H9 (cell line): ENCODE measurements at regions not wholly inside any gene's neighbourhood (a gene's known extent, or its start where the extent isn't known, plus 50 kb on each side); places are given as distances from the start of the nearest gene placed in this dataset.

Experiments
- DNase-seq: peaks from one replicate; pipeline ENCODE4 v3.0.0-alpha.2; 2017
- H2AFZ ChIP-seq: one replicate; pipeline ENCODE4 v1.6.1; 2013; ENCODE audit warnings: mild to moderate bottlenecking, low read length, control low read depth, moderate library complexity
- H2AK5ac ChIP-seq: 2 replicates; pipeline ENCODE4 v1.6.1; 2013; ENCODE audit warnings: low read length, control low read depth, mixed read lengths; ENCODE audit not compliant: insufficient read length
- H2BK120ac ChIP-seq: one replicate; pipeline ENCODE4 v1.6.1; 2013; ENCODE audit warnings: low read depth, mild to moderate bottlenecking, low read length, control low read depth, inconsistent platforms; ENCODE audit not compliant: poor library complexity, severe bottlenecking
- H2BK12ac ChIP-seq: 2 replicates; pipeline ENCODE4 v1.6.1; 2013; ENCODE audit warnings: low read length, control low read depth, mixed read lengths, low read depth; ENCODE audit not compliant: insufficient read length
- H2BK15ac ChIP-seq: 2 replicates; pipeline ENCODE4 v1.6.1; 2013; ENCODE audit warnings: low read depth, low read length, control low read depth
- H2BK20ac ChIP-seq: one replicate; pipeline ENCODE4 v1.6.1; 2013; ENCODE audit warnings: low read depth, mild to moderate bottlenecking, low read length, control low read depth, inconsistent platforms; ENCODE audit not compliant: poor library complexity, severe bottlenecking
- H2BK5ac ChIP-seq: 2 replicates; pipeline ENCODE4 v1.6.1; 2013; ENCODE audit warnings: low read length, control low read depth, mixed read lengths; ENCODE audit not compliant: insufficient read length
- H3K14ac ChIP-seq: 2 replicates; pipeline ENCODE4 v1.6.1; 2013; ENCODE audit warnings: low read length, control low read depth; ENCODE audit not compliant: insufficient read depth
- H3K18ac ChIP-seq: 2 replicates; pipeline ENCODE4 v1.6.1; 2013; ENCODE audit warnings: low read depth, mild to moderate bottlenecking, mixed read lengths, low read length, control low read depth; ENCODE audit not compliant: insufficient read length
- H3K23ac ChIP-seq: 2 replicates; pipeline ENCODE4 v1.6.1; 2013; ENCODE audit warnings: low read length, control low read depth, mixed read lengths, low read depth; ENCODE audit not compliant: insufficient read length
- H3K23me2 ChIP-seq: 2 replicates; pipeline ENCODE4 v1.6.1; 2013; ENCODE audit warnings: low read depth, mild to moderate bottlenecking, mixed read lengths, low read length, control low read depth; ENCODE audit not compliant: insufficient read length, poor library complexity, severe bottlenecking
- H3K27ac ChIP-seq: 2 replicates; pipeline ENCODE4 v1.5.1; 2013; ENCODE audit warnings: low read length, control low read depth, mixed read lengths, low read depth; ENCODE audit not compliant: insufficient read length
- H3K27me3 ChIP-seq: 2 replicates; pipeline ENCODE4 v1.6.1; 2013; ENCODE audit warnings: low read length, control low read depth, inconsistent platforms; ENCODE audit not compliant: insufficient read depth
- H3K4ac ChIP-seq: 2 replicates; pipeline ENCODE4 v1.6.1; 2013; ENCODE audit warnings: low read depth, mild to moderate bottlenecking, control low read depth, inconsistent platforms, low read length, moderate library complexity
- H3K4me1 ChIP-seq: 2 replicates; pipeline ENCODE4 v1.6.1; 2013; ENCODE audit warnings: low read length, control low read depth, inconsistent platforms; ENCODE audit not compliant: insufficient read depth
- H3K4me2 ChIP-seq: 2 replicates; pipeline ENCODE4 v1.6.1; 2013; ENCODE audit warnings: low read length, control low read depth, mixed read lengths; ENCODE audit not compliant: insufficient read length, insufficient read depth
- H3K56ac ChIP-seq: 2 replicates; pipeline ENCODE4 v1.6.1; 2013; ENCODE audit warnings: low read depth, mild to moderate bottlenecking, mixed read lengths, low read length, control low read depth; ENCODE audit not compliant: insufficient read length
- H3K79me1 ChIP-seq: 2 replicates; pipeline ENCODE4 v1.6.1; 2013; ENCODE audit warnings: low read depth, mild to moderate bottlenecking, moderate library complexity, low read length, control low read depth, inconsistent platforms; ENCODE audit not compliant: insufficient read depth, poor library complexity, severe bottlenecking
- H3K79me2 ChIP-seq: 2 replicates; pipeline ENCODE4 v1.6.1; 2013; ENCODE audit warnings: low read length, control low read depth, inconsistent platforms; ENCODE audit not compliant: insufficient read depth
- H3K9ac ChIP-seq: 2 replicates; pipeline ENCODE4 v1.6.1; 2013; ENCODE audit warnings: low read length, control low read depth, mixed read lengths; ENCODE audit not compliant: insufficient read length; ENCODE audit errors: extremely low read depth
- H3K9me3 ChIP-seq: one replicate; pipeline ENCODE4 v1.6.1; 2013; ENCODE audit warnings: low read depth, low read length, inconsistent platforms; ENCODE audit not compliant: control insufficient read depth
- H3T11ph ChIP-seq: one replicate; pipeline ENCODE4 v1.6.1; 2013; ENCODE audit warnings: mild to moderate bottlenecking, low read length, control low read depth, inconsistent platforms
- H4K20me1 ChIP-seq: one replicate; pipeline ENCODE4 v1.6.1; 2013; ENCODE audit not compliant: control insufficient read depth, insufficient read length, insufficient read depth
- H4K5ac ChIP-seq: 2 replicates; pipeline ENCODE4 v1.6.1; 2013; ENCODE audit warnings: low read depth, mild to moderate bottlenecking, mixed read lengths, low read length, control low read depth; ENCODE audit not compliant: insufficient read length
- H4K8ac ChIP-seq: replicated peaks from 2 replicates; pipeline ENCODE4 v1.6.1; 2013; ENCODE audit warnings: low read length, control low read depth, mixed read lengths, low read depth; ENCODE audit not compliant: insufficient read length
- H4K91ac ChIP-seq: 2 replicates; pipeline ENCODE4 v1.6.1; 2013; ENCODE audit warnings: low read depth, mild to moderate bottlenecking, moderate library complexity, mixed read lengths, low read length, control low read depth; ENCODE audit not compliant: insufficient read length
- H3K27ac Mint-ChIP-seq, 3 experiments: 2 replicates in 2 of 3; 3 replicates in 1 of 3; pipeline ENCODE4 v1.8.0; 2020 to 2021; ENCODE audit warnings: mixed read lengths in 3 of 3, mild to moderate bottlenecking in 1 of 3, moderate library complexity in 1 of 3
- H3K27me3 Mint-ChIP-seq: 2 replicates; pipeline ENCODE4 v1.8.0; 2021; ENCODE audit warnings: low read depth, mild to moderate bottlenecking, moderate library complexity, mixed read lengths
- H3K36me3 Mint-ChIP-seq, 3 experiments: 2 replicates in 2 of 3; 3 replicates in 1 of 3; pipeline ENCODE4 v1.8.0; 2020 to 2021; ENCODE audit warnings: low read depth in 3 of 3, mixed read lengths in 3 of 3; ENCODE audit not compliant: insufficient read depth in 1 of 3
- H3K4me1 Mint-ChIP-seq, 2 experiments: 2 replicates each; pipeline ENCODE4 v1.8.0; 2020; ENCODE audit warnings: mixed read lengths in 2 of 2
- H3K4me3 Mint-ChIP-seq, 2 experiments: 2 replicates in 1 of 2; 3 replicates in 1 of 2; pipeline ENCODE4 v1.8.0; 2020 to 2021; ENCODE audit warnings: mild to moderate bottlenecking in 2 of 2, mixed read lengths in 2 of 2, moderate library complexity in 1 of 2
- H3K9me3 Mint-ChIP-seq, 2 experiments: 2 replicates in 1 of 2; 3 replicates in 1 of 2; pipeline ENCODE4 v1.8.0; 2020; ENCODE audit warnings: mild to moderate bottlenecking in 2 of 2, mixed read lengths in 2 of 2, moderate library complexity in 1 of 2
- WGBS: extraction: QIAGEN DNeasy Blood & Tissue Kit; methylation state at CpG from one replicate; pipeline ENCODE4 v1.1.7; 2013; ENCODE audit warnings: missing lambda C conversion rate, low lambda C conversion rate, mixed read lengths; ENCODE audit not compliant: insufficient read length; ENCODE audit errors: extremely low coverage; 5-methylcytosine and 5-hydroxymethylcytosine counted together
- TF ChIP-seq, protein P1 (sequence below): fragments of 200-600 bp; sonication (generic); conservative IDR thresholded peaks from 3 replicates; pipeline ENCODE4 v1.8.0; 2021; ENCODE audit warnings: antibody characterized with exemption, mild to moderate bottlenecking

GRCh38 chr2:58970365-58970764, 729.2 kb upstream of the FANCL start:
- H3K4me1 ChIP-seq = peaks cover 9% of the 10 kb centered on the region; the same call in 1 of the 2 replicates
- H4K8ac ChIP-seq = no peak overlapping the region
- H2BK15ac ChIP-seq = no peak overlapping the region
- no CpG with 5 or more reads among the region's 4 CpGs for whole genome bisulfite sequencing
- no peak overlapping the region for H2BK120ac ChIP-seq
- no peak overlapping the region for H2BK5ac ChIP-seq
- H2AK5ac ChIP-seq = no peak overlapping the region
- H3K9ac ChIP-seq = no peak overlapping the region
- H3K9me3 ChIP-seq = no peaks in the 10 kb centered on the region
- TF ChIP-seq, protein P1, sequence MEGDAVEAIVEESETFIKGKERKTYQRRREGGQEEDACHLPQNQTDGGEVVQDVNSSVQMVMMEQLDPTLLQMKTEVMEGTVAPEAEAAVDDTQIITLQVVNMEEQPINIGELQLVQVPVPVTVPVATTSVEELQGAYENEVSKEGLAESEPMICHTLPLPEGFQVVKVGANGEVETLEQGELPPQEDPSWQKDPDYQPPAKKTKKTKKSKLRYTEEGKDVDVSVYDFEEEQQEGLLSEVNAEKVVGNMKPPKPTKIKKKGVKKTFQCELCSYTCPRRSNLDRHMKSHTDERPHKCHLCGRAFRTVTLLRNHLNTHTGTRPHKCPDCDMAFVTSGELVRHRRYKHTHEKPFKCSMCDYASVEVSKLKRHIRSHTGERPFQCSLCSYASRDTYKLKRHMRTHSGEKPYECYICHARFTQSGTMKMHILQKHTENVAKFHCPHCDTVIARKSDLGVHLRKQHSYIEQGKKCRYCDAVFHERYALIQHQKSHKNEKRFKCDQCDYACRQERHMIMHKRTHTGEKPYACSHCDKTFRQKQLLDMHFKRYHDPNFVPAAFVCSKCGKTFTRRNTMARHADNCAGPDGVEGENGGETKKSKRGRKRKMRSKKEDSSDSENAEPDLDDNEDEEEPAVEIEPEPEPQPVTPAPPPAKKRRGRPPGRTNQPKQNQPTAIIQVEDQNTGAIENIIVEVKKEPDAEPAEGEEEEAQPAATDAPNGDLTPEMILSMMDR = no peak
- no peak overlapping the region for H3K56ac ChIP-seq
- Mint-ChIP-seq H3K9me3 (no peaks in the 10 kb centered on the region), H3K36me3 (no peaks in the 10 kb centered on the region), H3K27me3 (no peaks in the 10 kb centered on the region), H3K4me3 (no peak overlapping the region), H3K27ac (no peak overlapping the region), H3K4me1 (peaks cover 36 to 41% of the 10 kb centered on the region in 2 experiments)
- H3K79me2 ChIP-seq = no peaks in the 10 kb centered on the region
- no peak overlapping the region for H4K5ac ChIP-seq
- H2BK20ac ChIP-seq = no peak overlapping the region
- no peaks in the 10 kb centered on the region for H4K20me1 ChIP-seq
- H3K27me3 ChIP-seq = no peaks in the 10 kb centered on the region
- DNase-seq = no peak
- no peaks in the 10 kb centered on the region for H3K79me1 ChIP-seq
- no peak overlapping the region for H3K23ac ChIP-seq
- no peak overlapping the region for H3T11ph ChIP-seq
- no peaks in the 10 kb centered on the region for H3K23me2 ChIP-seq
- H4K91ac ChIP-seq = no peak overlapping the region
- H3K27ac ChIP-seq = no peak overlapping the region
- H2BK12ac ChIP-seq = no peak overlapping the region
- H3K4me2 ChIP-seq = no peak overlapping the region
- no peak overlapping the region for H3K18ac ChIP-seq
- H3K14ac ChIP-seq = no peak overlapping the region
- no peak overlapping the region for H2AFZ ChIP-seq
- no peak overlapping the region for H3K4ac ChIP-seq
